ENCODE measurements at regions not wholly inside any gene's neighbourhood (a gene's known extent, or its start where the extent isn't known, plus 50 kb on each side); places are given as distances from the start of the nearest gene placed in this dataset.

DNA sequence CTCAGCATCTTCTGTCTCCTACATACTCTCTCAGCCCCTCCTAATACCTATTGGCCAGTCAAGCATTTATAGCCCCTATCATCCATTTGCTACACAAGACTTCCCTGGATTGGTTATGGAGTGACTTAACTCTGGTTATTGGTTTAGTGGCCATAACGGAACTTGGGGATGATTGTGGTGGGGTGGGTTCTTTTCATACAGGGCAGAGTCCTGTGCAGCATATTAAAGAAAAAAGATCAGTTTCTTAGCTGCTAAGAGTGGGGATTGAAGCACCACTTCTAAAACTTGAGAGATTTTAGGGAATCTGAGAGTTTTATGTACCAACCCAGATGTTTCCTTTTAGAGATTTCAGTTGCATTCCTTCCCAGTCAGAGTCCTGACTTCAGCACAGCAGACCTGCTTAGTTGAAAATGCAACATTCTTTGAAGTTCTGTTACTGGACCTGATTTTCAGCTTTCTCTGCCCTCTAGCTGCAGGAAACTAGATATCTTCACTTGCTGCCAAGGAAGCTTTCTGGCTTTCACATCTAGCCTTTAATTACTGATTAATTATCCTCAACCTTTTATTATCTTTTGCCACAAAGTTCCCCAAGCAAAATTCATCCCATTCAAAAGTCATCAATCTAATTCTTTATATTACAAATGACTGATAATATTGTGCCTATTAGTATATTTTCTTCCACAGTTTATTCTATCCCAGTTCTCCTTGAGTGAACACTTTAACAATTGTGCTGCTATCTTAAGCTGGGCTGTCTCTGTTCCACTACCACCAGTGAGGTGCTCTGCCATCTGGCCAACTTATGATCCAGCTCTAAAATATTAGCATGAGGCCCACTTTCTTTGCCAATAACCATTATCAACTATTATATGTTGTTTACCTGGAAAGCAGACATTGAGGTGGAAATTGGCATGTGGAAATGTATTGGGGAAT, 906.0 kb upstream of the ALCAM start:
- peak; percentile 75 for TF ChIP-seq CTCF (conservative IDR thresholded peaks at IDR 0.05; ENCODE audit: low read depth, low read length)
- DNase-seq (ENCODE audit: low read depth) = peak; percentile 93
- H3K4me3 ChIP-seq (ENCODE audit: low read depth, low read length) = no peak overlapping the region

- DNase-seq (ENCODE audit: low read depth) = peak; percentile 33
- no peak for TF ChIP-seq CTCF (conservative IDR thresholded peaks at IDR 0.05; ENCODE audit: low read depth, low read length)
- H3K4me3 ChIP-seq (ENCODE audit: low read depth, low read length) = no peak overlapping the region
Measured at GRCh38 chr3:104461431-104461830, 905.3 kb upstream of the ALCAM start.

GRCh38 chr3:104472221-104472620, 894.5 kb upstream of the ALCAM start:
- no peak for TF ChIP-seq CTCF (conservative IDR thresholded peaks at IDR 0.05; ENCODE audit: low read depth, low read length)
- no peak for DNase-seq (ENCODE audit: low read depth)
- H3K4me3 ChIP-seq (ENCODE audit: low read depth, low read length) = no peak overlapping the region

GRCh38 chr3:104474011-104474410, 892.7 kb upstream of the ALCAM start:
- DNase-seq (ENCODE audit: low read depth) = no peak
- no peak for TF ChIP-seq CTCF (conservative IDR thresholded peaks at IDR 0.05; ENCODE audit: low read depth, low read length)
- H3K4me3 ChIP-seq (ENCODE audit: low read depth, low read length) = no peak overlapping the region

GRCh38 chr3:104503022-104503421, 863.7 kb upstream of the ALCAM start:
- TF ChIP-seq CTCF (conservative IDR thresholded peaks at IDR 0.05; ENCODE audit: low read depth, low read length) = no peak
- H3K4me3 ChIP-seq (ENCODE audit: low read depth, low read length) = no peak overlapping the region
- DNase-seq (ENCODE audit: low read depth) = no peak

GRCh38 chr3:104510131-104510849, 856.4 kb upstream of the ALCAM start:
- no peak overlapping the region for H3K4me3 ChIP-seq (ENCODE audit: low read depth, low read length)
- DNase-seq (ENCODE audit: low read depth) = no peak
- TF ChIP-seq CTCF (conservative IDR thresholded peaks at IDR 0.05; ENCODE audit: low read depth, low read length) = no peak
